ENCODE measurements at regions not wholly inside any gene's neighbourhood (a gene's known extent, or its start where the extent isn't known, plus 50 kb on each side); places are given as distances from the start of the nearest gene placed in this dataset.

GRCh38 chr3:65177960-65178376 is 490.2 kb upstream of the ADAMTS9 start:
- H3K4me2 ChIP-seq (ENCODE audit: control insufficient read depth, insufficient read depth), result no peak overlapping the region
- H4K20me1 ChIP-seq (ENCODE audit: control insufficient read depth, insufficient read depth), result no peaks in the 10 kb centered on the region
- no peak overlapping the region for H3K4me3 ChIP-seq
- no peak overlapping the region for H2AFZ ChIP-seq (ENCODE audit: control insufficient read depth, low read depth, low read length)
- FAIRE-seq (no peak), ATAC-seq (no peak), DNase-seq (ENCODE audit: low read depth, low spot score) (no peak)
- in situ Hi-C loops (cut with MboI) (no loop called here), intact Hi-C loops (cut with micrococcal nuclease; ENCODE audit: unreplicated experiment) (no loop called here)
- no peaks in the 10 kb centered on the region for H3K4me1 ChIP-seq (ENCODE audit: control insufficient read depth, insufficient read depth, low read length)
- no peaks in the 10 kb centered on the region for H3K79me2 ChIP-seq (ENCODE audit: control insufficient read depth, insufficient read depth, low read length)
- no peaks in the 10 kb centered on the region for H3K9me3 ChIP-seq (replicated peaks; ENCODE audit: control insufficient read depth, insufficient read depth, low read length)
- no peak overlapping the region for H3K9ac ChIP-seq (ENCODE audit: control insufficient read depth, insufficient read depth, low read length)
- H3K27me3 ChIP-seq (replicated peaks in 1 of 2; ENCODE audit: control insufficient read depth in 2 of 2, insufficient read depth in 2 of 2, low read length in 1 of 2), result no peaks in the 10 kb centered on the region
- H3K27ac ChIP-seq (ENCODE audit: control insufficient read depth, insufficient read depth), result no peak overlapping the region
- RAD21 ChIA-PET (ENCODE audit: unreplicated experiment), result no interaction called here
- POLR2A ChIA-PET, result no interaction called here
- WGBS (ENCODE audit: insufficient coverage, insufficient replicate concordance, low lambda C conversion rate, missing lambda C conversion rate), result 0% methylated on average over 1 of the region's 1 CpG
- CTCF ChIA-PET, result no interaction called here
- no peaks in the 10 kb centered on the region for H3K36me3 ChIP-seq (ENCODE audit: control insufficient read depth in 2 of 2, insufficient read depth in 2 of 2, low read length in 1 of 2)
- BruUV-seq (replicated peaks), result no TSS peak
- SMC1A ChIA-PET (ENCODE audit: uncharacterized antibody, unreplicated experiment), result interaction anchor here (1.3 kb wide), 1 partner anchor 11 kb away, joined by 3 read pairs; no protein-coding TSS in a partner anchor
- TF ChIP-seq MYB (IDR thresholded peaks at IDR 0.05; ENCODE audit: borderline replicate concordance, low read depth, low read length), result no peak
- TF ChIP-seq SREBF1 (IDR thresholded peaks at IDR 0.05; ENCODE audit: low read length), result no peak
- no peak for TF ChIP-seq BCL3 (IDR thresholded peaks at IDR 0.05; ENCODE audit: borderline replicate concordance, insufficient read depth, low read depth, low read length, poor library complexity, severe bottlenecking)
- TF ChIP-seq ATF3 (IDR thresholded peaks at IDR 0.05; ENCODE audit: borderline replicate concordance, extremely low read depth, low read depth, low read length), result no peak
- TF ChIP-seq TAF1 (IDR thresholded peaks at IDR 0.05; ENCODE audit: borderline replicate concordance, low read depth, low read length), result no peak
- TF ChIP-seq PAX8 (IDR thresholded peaks at IDR 0.05), result no peak
- no peak for TF ChIP-seq SPI1 (IDR thresholded peaks at IDR 0.05; ENCODE audit: borderline replicate concordance, insufficient read depth, low read depth, low read length)
- TF ChIP-seq STAT1 (conservative IDR thresholded peaks at IDR 0.05), result no peak
- no peak for TF ChIP-seq BMI1 (IDR thresholded peaks at IDR 0.05; ENCODE audit: borderline replicate concordance)
- TF ChIP-seq SMARCA5 (IDR thresholded peaks at IDR 0.05), result no peak
- TF ChIP-seq EGR1 (IDR thresholded peaks at IDR 0.05; ENCODE audit: borderline replicate concordance in 1 of 2, low read depth in 2 of 2, low read length in 2 of 2), result no peak
- TF ChIP-seq CHD1 (IDR thresholded peaks at IDR 0.05; ENCODE audit: low read depth, low read length), result no peak
- no peak for TF ChIP-seq REST (IDR thresholded peaks at IDR 0.05; ENCODE audit: low read depth, low read length)
- no peak for TF ChIP-seq MEF2A (IDR thresholded peaks at IDR 0.05; ENCODE audit: insufficient read depth, low read depth, low read length)
- TF ChIP-seq ZZZ3 (IDR thresholded peaks at IDR 0.05; ENCODE audit: control insufficient read depth, insufficient read length, low read depth), result no peak
- TF ChIP-seq TARDBP (IDR thresholded peaks at IDR 0.05; ENCODE audit: borderline replicate concordance), result no peak
- no peak for TF ChIP-seq IKZF2 (IDR thresholded peaks at IDR 0.05)
- TF ChIP-seq PAX5 (IDR thresholded peaks at IDR 0.05; ENCODE audit: borderline replicate concordance, low read depth, low read length), result no peak
- no peak for TF ChIP-seq USF1 (IDR thresholded peaks at IDR 0.05; ENCODE audit: borderline replicate concordance, extremely low read length, insufficient read depth, low read depth, low read length)

Measured in GM12878 (cell line).